NCI-H146 (cell line): ENCODE measurements at regions not wholly inside any gene's neighbourhood (a gene's known extent, or its start where the extent isn't known, plus 50 kb on each side); places are given as distances from the start of the nearest gene placed in this dataset.
A peak's percentile ranks its signal among the peaks of the same experiment; 100 is the strongest.

Experiments used
- DNase-seq: peaks from one replicate; lab custom pipeline; 2025; lab: John Stamatoyannopoulos, UW

DNA sequence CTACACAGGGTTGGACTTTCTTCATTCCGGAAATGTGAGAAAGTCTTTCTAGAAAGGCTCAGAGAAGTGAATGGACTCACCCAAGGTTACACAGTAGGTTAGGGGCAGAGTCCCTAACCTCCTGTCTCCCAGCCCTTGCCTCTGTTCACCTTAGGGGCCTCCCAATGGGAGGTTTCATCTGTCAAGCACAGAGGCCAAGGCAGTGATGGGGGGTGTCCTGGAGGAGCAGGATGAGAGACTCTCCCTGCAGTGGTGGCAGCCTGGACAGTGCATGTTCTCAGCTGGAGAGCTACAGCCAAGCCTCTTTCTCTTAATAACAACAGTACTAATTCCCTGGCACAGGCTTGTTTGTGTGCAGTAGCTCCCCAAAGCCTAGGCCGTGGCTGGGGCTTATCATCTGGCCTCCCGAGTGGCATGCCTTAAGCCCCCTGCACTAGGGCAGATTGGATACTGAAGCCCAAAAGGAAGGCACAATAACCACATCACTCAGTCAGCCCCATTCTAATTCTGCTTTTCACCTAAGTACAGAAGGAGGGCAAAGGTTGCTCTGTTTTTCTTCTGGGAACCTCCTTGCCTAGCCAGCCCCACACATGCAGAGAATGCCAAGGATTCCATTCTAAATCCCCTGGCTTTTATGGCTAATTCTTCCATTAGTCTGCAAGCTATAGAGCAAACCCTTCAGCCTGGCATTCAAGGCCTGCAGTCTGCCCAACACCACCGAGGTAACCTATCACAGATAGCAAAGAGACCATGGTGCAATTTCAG is 50.2 kb upstream of the XPA start:
- no peak for DNase-seq

DNA sequence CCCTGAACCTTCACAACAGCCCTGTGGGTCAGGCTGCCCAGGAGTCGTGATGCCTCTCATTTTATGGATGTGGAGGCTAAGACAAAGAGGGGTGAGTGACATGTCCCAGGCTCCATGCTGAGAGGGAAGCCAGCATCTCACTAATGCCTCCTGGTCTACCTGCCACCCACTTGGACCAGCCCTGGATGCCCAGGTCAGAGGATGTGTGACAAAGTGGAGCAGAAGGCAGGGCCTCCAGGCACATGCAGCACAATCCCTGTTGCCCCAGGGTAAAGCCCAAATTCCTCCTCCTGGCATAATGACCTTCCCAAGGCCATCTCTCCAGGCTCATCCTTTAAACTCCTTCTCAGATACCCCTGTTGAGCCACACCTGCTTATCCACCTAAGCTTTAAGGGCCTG is 51.4 kb upstream of the XPA start:
- DNase-seq, result no peak

DNA sequence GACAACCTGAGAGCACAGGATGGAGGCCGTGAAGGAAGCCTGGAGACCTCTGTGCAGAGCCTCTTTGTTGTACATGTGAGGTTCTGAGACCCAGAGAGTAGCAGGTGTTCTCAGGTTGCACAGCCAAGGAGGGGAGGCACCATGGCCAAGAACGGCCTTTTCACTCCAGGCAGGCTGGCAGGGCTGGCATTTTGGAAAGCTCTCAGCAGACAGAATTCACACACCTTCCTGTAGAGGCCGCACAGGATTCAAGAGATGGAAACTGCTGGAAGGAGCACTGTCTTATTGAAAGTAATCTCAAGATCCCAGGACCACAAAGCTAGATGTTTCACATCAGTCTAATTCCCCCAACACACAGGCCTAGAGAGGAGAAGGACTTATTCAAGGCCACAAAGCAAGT is 52.8 kb upstream of the XPA start:
- DNase-seq, result no peak

DNA sequence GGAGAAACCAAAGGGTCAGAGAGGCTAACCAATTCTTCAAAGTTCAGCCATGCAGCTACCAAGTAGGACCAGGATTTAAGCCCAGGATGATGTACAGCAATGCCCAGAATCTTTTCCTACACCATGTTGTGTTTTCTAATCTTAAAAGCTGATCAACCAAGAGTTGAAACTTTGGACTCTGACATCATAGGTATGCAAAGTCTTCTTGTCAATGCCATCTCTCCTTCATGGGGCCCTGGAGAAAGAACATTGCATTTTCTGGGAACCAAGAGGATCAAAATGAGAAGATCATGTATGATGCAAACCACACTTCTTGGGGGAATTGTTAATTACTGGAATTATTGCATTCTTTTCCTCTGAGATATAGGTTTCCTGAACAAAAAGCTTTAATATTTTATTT is 54.4 kb upstream of the XPA start:
- no peak for DNase-seq

DNA sequence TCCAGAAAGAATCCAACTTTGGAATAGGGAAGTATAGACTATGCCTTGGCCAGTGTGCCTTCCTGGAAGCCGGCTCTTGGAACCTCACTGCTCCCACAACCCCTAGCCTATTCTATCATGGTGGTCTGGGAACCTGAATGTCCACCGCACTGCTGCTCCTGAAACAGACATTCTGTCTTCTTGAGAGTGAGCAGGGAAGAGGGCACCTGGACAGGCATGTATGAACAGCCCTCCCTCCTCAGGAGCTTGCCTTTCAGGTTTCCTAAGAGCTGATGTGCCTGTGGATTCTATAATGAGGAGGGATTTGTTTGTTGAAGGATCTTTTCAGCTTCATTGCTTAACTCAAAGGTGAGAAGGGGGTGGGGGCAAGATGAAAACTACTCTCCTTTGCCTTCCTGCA is 55.1 kb upstream of the XPA start:
- DNase-seq, result no peak

DNA sequence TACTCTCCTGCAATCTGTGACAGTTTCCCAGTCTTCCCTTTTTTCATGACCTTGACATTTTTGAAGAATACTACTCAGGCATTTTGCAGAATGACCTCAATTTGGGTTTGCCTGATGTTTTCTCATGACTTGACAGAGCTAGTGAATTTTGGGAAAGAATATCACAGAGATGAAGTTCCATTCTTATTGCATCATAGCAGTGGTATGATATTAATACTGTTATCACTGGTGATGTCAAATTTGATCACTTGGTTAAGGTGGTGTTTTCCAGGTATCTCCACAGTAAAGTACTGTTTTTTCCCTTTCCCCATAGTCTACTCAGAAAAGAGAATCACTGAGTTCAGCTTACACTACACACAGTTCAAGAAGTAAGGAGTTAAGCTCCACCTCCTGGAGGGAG is 56.2 kb upstream of the XPA start:
- no peak for DNase-seq

DNA sequence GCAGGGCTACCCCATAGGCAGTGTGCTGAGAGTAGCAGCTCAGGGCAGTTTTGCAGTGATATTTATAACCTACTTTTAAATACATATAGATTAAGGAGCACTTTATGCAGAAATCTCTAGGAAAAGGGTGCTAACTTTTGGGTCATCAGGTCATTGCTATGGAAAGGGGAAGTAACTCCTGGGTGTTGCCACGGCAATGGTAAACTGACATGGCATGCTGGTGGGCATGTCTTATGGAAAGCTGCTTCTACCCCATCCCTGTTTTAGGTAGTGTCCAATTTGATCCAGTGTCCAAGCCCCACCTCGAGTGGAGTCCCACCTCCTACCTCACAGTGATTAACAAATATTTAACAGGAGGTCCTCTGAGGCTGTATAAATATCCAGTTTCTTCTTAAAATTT is 56.8 kb upstream of the XPA start:
- DNase-seq, result no peak

DNA sequence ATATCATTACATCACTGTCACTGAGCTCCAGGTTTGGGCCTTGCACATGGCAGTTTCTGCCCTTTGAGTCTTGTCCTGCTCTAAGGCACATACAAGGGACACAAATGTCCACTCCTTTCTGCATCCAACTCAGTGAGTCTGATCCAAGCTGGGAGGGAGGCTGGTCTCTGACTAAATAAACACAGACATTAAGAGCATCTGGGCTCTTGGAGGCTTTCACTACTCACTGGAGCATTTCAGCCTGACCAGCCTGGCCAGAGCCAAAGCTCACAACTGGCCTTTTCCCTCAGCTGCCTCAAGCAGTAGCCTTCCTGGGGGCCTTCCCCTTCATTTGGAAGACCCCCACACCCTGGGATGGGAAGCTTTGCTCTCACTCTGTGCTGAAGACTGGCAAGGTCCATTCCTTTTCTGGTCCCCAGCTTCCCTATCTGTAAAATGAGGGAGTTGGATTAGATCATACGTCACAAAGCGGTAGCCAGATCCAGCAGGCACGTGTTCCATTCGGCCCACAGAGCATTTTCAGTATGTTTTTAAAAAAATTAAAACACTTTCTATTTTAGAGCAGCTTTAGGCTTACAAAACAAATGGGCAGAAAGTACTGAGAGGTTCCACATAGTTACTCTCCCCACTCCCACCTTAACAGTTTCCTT is 58.6 kb upstream of the XPA start:
- no peak for DNase-seq

DNA sequence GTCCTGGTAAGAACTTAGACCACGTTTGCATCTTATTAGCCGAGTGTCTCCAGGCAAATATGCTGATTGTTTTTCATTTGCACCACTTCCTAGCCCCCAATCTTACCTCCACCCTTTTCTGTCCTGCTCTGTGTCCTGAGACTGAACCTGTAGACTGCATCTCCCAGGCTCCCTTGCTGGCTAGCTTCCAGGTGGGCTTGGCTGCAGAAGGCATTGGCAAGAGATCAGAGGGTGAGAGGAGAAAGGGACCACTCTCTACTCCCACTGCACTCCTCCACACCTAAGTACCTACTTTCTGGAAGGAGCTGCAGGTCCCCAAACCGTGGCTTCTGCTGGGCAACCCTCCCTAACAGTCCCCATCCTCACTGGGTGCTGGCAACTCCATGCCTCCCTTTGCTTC is 59.9 kb upstream of the XPA start:
- no peak for DNase-seq

DNA sequence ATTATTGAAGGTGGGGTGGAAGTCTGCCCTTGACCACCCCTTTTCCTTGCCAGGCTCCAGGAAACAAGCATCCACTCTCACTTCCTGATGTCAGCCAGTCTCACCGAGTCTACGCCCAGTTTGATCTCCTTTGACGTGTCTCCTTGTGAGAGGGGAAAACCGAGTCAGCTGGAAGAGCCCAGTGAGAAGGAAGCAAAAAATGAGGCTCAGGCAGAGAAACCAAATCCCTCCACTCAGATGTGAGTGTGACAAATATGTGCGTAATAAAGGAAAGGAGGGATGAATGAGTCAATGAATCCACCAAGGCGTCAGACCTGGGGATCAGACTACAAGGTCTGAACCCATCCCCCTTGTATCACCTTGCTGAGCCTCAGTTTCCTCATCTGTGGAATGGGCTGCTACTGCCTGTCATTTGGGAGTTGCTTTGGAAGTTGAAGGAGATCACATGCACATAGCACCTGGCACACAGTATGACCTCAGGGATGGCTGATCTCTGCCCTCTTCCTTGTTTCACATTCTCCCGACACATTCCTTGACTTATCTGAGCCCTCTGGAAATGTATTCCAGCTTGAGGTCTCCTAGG is 61.3 kb upstream of the XPA start:
- no peak for DNase-seq

DNA sequence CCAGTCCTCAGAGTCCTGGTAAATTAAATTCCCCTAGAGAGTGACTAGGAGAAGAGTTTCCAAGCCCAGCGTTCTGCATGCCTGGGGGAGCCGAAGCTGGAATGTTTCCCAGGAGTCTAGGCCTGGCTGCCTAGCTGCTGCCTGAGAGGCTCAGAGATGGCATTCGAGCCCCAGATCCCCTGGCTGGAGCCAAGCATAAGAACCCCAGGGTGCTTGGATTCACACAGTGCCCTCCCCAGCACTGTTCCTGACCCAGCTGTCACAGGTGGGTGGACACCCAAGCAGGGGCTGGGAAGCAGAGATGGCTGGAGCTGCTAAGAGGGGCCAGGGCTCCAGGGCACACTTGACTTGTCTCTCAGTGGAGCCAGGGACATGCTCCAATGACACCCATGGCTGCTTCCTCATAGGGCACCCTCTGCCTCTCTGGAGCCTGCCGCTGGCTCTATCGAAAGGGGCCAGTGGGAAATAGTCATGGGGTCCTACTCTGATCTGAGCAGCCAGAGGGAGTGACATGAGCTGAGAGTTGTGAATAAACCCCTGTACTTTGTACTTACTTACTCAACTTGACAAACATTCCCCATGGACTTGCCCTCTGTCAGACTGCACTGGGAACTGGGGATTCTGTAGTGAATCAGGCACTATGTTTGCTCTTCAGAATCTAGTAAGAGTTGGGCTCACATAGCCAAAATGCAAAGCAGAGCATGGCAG is 62.6 kb upstream of the XPA start:
- DNase-seq, result no peak

DNA sequence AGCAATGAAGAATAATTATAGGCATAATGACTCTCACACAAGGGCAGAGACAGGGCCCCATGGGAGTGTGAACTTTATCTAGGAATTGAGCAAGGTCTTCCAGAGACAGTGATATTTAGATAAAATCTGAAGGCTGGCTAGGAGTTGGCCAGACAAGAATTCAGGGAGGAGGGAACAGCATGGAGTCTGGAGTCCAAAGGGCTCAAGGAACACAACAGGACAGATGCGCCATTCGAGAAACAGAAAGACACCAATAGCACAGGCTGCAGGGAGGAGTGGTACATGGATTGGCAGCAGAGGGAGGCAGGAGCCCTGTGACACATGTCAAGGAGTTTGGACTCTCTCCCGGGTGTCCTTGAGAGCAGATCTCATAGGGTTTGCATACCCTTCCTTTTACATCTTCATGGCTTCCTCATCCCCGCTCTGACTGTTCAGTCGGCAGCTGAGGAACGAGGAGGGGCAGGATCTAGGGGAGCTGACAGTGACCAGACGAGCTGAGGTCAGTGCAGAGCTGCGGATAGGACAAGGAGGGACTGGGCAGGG is 64.0 kb upstream of the XPA start:
- DNase-seq, result peak; percentile 6

DNA sequence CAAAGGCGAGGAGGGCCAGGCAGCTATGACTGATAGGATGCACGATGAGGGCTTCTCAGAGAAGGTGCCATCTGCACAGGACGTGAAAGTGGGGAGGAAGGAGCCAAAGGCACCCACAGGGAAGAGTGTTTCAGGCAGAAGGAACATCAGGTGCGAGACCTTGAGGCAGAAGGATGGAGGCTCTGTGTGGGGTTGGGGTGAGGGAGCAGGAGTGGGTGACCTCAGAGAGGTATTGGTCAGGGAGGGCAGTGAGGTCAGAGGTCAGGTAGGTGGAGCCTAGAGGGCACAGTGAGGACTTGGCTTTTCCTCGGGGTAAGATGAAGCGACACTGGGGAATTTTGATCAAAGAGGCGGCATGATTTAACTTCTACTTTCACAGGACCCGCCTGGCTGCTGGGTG is 64.7 kb upstream of the XPA start:
- no peak for DNase-seq

DNA sequence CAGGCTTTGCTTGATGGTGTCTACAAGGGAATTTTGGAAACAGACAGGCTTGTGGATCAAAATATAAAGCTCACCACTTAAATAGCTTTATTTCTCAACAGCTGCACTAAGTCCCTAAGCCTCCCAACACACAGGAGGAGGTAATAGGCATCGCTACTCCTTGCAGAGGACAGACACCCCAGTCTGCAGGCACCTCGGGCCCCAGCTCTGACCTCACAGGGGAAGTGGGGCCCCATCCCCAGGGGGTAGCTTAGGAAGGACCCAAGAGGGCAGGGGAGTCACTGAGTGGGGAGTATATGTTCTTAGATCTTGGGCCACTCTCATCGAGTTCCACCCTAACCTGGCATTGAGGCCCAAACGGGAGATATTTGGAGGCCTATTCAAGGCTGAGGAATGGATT is 66.7 kb upstream of the XPA start:
- no peak for DNase-seq

DNA sequence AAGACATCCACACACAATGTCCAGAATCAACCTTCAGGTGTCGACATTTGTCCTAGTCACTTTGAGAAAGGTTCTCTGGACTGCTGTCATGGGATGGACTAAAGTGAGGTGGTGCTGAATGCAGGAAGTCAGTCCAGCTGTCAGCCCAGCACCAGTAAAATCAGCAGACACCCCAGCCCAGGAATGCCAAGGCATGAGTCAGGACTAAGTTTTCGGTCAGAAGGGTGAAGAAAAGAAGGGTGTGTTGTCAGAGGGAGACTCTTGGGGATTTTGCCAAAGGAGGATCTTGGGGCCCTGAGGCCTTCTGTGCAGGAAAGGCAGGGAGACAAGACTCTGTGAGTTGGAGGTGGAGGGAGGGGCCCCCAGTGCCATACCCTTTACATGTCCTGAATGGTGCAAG is 69.0 kb upstream of the XPA start:
- no peak for DNase-seq

DNA sequence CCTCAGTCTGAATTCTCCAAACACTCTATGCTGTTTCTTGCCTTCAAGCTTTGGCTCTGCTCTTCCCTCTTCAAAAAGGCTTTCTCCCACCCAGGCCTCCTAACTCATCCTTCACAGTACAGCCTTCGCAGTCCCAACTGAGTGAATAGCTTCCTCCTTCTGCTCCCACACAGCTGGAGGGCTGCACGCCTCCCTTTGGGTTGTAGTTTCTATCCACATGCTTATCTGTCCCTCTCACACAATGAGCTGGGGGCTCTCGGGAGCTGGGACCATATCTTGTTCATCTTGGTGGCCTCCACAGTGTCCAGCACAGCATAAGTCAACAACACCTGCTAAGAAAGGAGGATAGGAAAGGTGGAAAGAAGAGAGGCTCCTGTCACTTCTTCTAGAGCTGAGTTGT is 69.5 kb upstream of the XPA start:
- DNase-seq, result no peak

DNA sequence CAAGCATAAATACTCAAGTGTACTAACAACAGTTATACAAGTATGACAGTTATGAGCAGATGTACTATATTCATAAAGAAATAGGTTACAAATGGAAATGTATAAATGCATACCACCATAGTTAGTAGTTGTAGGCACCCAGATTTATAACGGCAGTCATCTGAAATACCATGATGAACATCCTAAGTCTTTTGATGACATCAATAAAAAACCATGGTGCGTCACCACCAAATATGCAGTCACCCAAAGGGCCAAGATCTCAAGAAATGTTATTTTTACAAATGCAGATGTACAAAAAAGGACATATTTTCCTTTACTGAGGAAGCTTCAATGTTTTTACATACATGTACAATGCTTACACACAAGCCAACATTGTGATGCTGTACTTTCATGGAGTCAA is 70.8 kb upstream of the XPA start:
- no peak for DNase-seq

DNA sequence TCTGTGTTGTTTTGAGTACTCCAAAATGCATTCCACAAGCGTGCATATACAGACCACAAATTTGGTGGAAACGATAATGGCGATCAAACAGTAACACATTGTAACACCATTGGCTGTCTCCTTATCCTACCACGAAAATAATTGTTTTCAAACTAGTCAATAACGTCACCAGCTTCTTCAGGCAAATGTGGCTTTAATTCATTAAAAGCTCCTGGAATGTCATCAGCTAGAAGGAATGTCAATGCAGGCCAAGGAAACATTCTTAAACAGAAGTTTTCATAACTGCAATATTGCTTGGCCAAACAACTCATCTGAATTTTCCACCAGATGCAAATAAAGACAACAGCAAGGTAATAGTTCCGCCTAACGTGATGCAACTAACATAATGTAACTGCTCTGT is 71.6 kb upstream of the XPA start:
- no peak for DNase-seq

DNA sequence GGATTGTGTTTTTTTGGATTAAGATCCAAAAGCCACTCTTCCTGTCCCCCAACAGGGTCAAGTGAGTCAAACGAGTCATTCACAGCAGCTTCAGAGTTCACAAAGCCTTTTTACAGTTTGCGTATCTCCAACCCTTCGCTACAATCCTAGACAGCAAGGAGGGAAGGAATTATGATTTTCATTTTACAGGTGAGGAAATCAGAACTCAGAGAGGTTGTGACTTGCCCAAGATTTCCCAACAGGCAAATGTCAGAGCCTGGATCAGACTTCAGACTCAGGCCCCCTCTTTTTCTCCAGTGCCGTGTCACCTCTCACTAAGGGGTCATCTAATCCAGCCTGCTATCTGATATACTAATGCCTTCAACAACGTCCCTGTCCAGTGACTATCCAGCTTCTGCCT is 72.1 kb upstream of the XPA start:
- DNase-seq, result no peak

DNA sequence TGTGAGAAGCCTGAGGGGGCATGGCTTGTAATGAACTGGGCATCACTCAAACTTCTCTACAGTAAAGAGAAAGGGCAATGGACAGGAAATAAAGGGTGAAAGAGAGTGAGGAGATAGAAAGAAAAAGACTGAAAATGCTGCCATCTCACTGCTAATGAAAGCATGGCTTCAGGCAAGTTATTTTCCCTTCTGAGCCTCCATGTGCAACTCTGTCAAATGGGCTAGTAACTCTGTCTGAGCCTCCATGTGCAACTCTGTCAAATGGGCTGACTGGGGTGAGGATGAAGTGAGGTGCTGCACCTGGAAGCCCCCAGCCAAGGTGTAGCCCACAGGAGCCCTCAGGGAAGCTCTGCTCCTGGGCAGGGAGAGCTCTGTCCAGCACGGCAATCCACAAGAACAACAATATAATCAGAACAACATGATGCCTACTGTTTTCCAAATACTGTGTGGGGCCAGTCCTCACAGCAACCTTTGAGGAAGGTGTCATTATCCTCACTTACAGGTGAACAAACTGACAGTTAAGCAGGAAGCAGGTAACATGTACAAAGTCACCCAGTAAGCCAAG is 73.8 kb upstream of the XPA start:
- no peak for DNase-seq

DNA sequence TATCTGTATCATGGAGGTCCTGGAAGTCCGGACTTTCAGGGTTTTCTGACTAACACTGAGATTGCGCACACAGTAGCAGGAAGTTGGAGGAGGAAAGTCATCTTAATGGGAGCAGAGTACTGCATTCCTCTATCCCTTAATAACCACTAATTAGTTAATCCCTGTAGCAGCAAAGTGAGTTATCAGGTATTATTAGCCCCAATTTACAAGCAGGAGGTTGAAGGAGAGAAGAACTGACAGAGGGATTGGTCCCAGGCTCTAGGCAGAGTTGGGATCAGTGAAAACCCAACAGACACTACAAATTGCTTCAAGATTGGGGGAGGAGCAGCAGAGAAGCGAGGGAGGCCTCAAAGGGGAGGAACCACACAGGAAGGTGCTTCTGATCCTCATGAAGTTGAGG is 74.5 kb upstream of the XPA start:
- no peak for DNase-seq

DNA sequence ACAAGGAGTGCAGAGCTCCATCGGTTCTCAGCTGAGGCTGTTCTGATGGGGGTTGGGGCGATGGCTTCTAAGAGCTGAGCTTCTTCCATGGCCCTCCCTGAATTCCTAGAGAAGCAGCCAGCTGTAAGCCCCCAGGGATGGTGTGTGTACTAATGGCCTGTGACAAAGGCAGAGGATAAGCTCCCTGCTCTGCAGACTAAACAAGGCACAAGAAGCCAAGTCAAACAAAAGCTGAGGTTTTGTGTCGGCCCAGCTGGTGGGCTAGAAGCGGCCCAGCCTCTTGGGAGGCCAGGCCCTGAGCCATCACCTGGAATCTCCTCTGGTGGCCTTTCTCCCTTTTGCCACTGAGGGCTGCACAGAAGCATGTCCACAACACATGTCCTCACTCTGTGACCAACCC is 75.0 kb upstream of the XPA start:
- DNase-seq, result peak; percentile 57

DNA sequence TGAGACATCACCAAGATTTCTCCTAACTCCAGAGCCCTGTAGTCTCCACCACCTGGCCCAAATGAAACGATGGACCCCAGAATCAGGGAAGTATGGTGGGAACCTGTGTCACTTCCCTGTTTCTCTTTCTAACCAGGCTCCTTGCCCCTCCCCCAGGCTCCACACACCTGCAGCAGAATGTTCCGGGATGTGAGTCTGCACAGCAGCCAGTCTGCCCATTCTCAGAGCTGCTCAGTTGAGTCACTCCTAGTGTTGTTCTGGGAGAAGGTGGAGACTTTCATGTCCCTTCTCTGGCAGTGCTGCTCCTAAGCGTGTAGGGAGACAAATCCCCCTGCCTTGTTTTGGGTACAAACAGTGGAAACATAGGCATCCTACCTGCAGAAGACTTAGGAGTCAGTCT is 76.0 kb upstream of the XPA start:
- DNase-seq, result no peak
